Lung (tissue), 12 donors: ENCODE measurements at regions not wholly inside any gene's neighbourhood (a gene's known extent, or its start where the extent isn't known, plus 50 kb on each side); places are given as distances from the start of the nearest gene placed in this dataset. TPM values are rescaled to one million over a fixed set of nuclear protein-coding genes. Genes with fewer than 3 reads are reported as not detected.

ENCODE experiments used
- ATAC-seq: fragments of 200-7000 bp; cut with Tn5 transposase; one replicate; pipeline ENCODE4 v1.9.1; 2020; ENCODE audit warnings: moderate number of reproducible peaks; ENCODE audit not compliant: insufficient read depth, low FRiP score
- DNase-seq, 3 donors: peaks; one replicate each; pipeline ENCODE4 v3.0.0-alpha.2; 2013 to 2017
- H3K27ac ChIP-seq, 2 donors: one replicate each; pipeline ENCODE4 v1.5.1; 2013; ENCODE audit warnings: mild to moderate bottlenecking in 2 of 2, moderate library complexity in 2 of 2, control low read depth in 1 of 2, inconsistent platforms in 1 of 2, low read depth in 1 of 2, low read length in 1 of 2
- H3K27me3 ChIP-seq, 3 donors: one replicate each; pipeline ENCODE4 v1.5.1; 2013; ENCODE audit warnings: low read length in 2 of 3; ENCODE audit not compliant: control insufficient read depth in 3 of 3, insufficient read depth in 3 of 3
- H3K36me3 ChIP-seq, 4 donors: one replicate each; pipeline ENCODE4 v1.5.1; 2013; ENCODE audit warnings: low read length in 4 of 4, mild to moderate bottlenecking in 1 of 4, moderate library complexity in 1 of 4; ENCODE audit not compliant: control insufficient read depth in 4 of 4, insufficient read depth in 4 of 4
- H3K4me1 ChIP-seq, 5 donors: one replicate each; pipeline ENCODE4 v1.5.1; 2013; ENCODE audit warnings: low read length in 5 of 5, mild to moderate bottlenecking in 2 of 5, moderate library complexity in 1 of 5; ENCODE audit not compliant: control insufficient read depth in 5 of 5, insufficient read depth in 5 of 5
- H3K4me3 ChIP-seq: one replicate; pipeline ENCODE4 v1.5.1; 2013; ENCODE audit warnings: mild to moderate bottlenecking, control low read depth, moderate library complexity
- H3K9ac ChIP-seq, 2 donors: one replicate each; pipeline ENCODE4 v1.5.1; 2013; ENCODE audit warnings: low read length in 2 of 2, control low read depth in 1 of 2; ENCODE audit not compliant: insufficient read depth in 1 of 2
- H3K9me3 ChIP-seq, 4 donors: one replicate each; pipeline ENCODE4 v1.5.1; 2013; ENCODE audit warnings: low read length in 3 of 4, mild to moderate bottlenecking in 1 of 4, moderate library complexity in 1 of 4; ENCODE audit not compliant: control insufficient read depth in 4 of 4, insufficient read depth in 3 of 4
- WGBS, 2 donors: extraction: QIAGEN DNeasy Blood & Tissue Kit; methylation state at CpG; one replicate each; pipeline ENCODE4 v1.1.7; 2013; 5-methylcytosine and 5-hydroxymethylcytosine counted together
- small RNA-seq: library from RNA; depleted of rRNA; stranded (forward); fragments of <200 nt; gene quantifications from one replicate; pipeline ENCODE3, GENCODE V24; 2014; ENCODE audit warnings: low replicate concordance
- TF ChIP-seq, protein P1 (sequence below): IDR thresholded peaks from 2 replicates; pipeline ENCODE4 v1.5.1; 2012; ENCODE audit warnings: mild to moderate bottlenecking; ENCODE audit errors: control extremely low read depth, extremely low read depth
- donor health status: control.
- donor health status: control.
- donor health status: Bipolar disorder and iron deficiency.
- donor health status: healthy.
- donor health status: DM: yes; HTN: yes; CAD: no.

DNA sequence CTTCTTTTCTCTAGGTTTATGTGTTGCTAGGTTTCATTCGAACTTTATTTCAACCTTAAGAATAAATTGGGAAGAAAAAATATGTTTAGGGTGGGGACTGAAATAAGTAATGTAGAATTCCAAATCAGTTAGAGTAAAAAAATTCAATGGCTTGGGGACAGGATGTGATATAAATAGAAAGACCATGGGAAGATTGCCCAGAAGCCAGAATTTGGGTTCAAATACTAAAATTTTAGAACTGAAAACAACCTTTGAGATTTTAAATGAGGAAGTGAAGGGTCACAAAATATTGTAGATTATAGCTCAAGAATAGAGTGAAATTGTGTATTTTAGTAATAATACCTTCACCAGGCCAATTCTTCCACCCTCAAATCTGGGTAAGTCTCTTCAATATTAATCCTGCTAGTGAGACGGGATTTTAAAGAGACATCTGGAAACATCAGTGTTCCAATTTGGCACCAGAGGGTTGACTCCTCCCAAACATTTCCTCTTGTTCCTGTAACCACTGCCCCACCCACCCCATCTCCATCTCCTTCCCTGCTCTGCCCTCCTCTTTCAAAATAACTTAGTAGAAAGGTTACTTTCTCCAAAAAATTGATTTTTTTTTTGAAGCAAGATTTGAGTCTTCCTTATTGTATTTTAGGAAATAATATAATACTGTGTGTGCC, 51.3 kb upstream of the FAM3C start:
- Histone ChIP-seq H3K36me3 (no peaks in the 10 kb centered on the region), H3K9me3 (no peaks in the 10 kb centered on the region), H3K4me3 (no peak overlapping the region), H3K27ac (peak overlapping the region in 1 of 2 donors; percentile 50), H3K4me1 (peaks cover 0 to 4% (median 0%) of the 10 kb centered on the region in 5 donors), H3K9ac (no peak overlapping the region), H3K27me3 (no peaks in the 10 kb centered on the region)
- DNase-seq (peak in 2 of 3 donors; percentile 6 to 22), ATAC-seq (no peak)
- TF ChIP-seq, protein P1, sequence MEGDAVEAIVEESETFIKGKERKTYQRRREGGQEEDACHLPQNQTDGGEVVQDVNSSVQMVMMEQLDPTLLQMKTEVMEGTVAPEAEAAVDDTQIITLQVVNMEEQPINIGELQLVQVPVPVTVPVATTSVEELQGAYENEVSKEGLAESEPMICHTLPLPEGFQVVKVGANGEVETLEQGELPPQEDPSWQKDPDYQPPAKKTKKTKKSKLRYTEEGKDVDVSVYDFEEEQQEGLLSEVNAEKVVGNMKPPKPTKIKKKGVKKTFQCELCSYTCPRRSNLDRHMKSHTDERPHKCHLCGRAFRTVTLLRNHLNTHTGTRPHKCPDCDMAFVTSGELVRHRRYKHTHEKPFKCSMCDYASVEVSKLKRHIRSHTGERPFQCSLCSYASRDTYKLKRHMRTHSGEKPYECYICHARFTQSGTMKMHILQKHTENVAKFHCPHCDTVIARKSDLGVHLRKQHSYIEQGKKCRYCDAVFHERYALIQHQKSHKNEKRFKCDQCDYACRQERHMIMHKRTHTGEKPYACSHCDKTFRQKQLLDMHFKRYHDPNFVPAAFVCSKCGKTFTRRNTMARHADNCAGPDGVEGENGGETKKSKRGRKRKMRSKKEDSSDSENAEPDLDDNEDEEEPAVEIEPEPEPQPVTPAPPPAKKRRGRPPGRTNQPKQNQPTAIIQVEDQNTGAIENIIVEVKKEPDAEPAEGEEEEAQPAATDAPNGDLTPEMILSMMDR: no peak
- WGBS, 2 donors: 58 to 87% methylated on average over 2 of the region's 2 CpGs

DNA sequence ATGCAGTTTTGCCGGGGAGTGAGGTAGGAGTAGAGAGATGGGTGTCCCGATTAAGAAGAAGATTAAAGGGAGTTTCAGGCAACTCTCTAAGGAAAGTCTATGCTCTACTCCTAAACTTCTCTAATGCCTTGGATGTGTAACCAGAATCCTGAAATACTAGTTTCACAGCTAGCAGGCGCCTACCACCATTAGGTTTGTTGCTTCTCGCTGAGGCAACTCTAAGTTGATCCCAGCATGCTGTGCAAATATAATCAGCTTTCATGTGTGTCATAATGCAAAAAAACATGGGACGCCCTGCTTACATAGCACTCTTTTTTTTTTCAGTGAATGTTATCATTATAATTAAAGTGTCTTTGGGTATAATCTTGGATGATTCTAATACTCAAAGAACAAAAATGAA, 50.4 kb upstream of the FAM3C start:
- TF ChIP-seq, protein P1: no peak
- WGBS, 2 donors: 77 to 90% methylated on average over 5 of the region's 5 CpGs
- DNase-seq (peak in 2 of 3 donors; percentile 28 to 60), ATAC-seq (no peak)
- Histone ChIP-seq H3K9me3 (no peaks in the 10 kb centered on the region), H3K4me3 (no peak overlapping the region), H3K36me3 (no peaks in the 10 kb centered on the region), H3K9ac (no peak overlapping the region), H3K27ac (peak overlapping the region in 1 of 2 donors; percentile 21), H3K27me3 (no peaks in the 10 kb centered on the region), H3K4me1 (peaks cover 0 to 4% (median 0%) of the 10 kb centered on the region in 5 donors)

Small RNA genes lying in the stretch of these regions (small RNA-seq; reads per million reads assigned to genes)
- not detected for gene RN7SKP277
